IMR-90 (cell line): ENCODE measurements at regions not wholly inside any gene's neighbourhood (a gene's known extent, or its start where the extent isn't known, plus 50 kb on each side); places are given as distances from the start of the nearest gene placed in this dataset.
"Not testable (repeated sequence)": the region's sequence is repeated elsewhere in the genome, so short reads cannot be mapped to it uniquely, and the experiment has no call there.

Experiments used
- ATAC-seq: fragments of 200-7000 bp; cut with Tn5 transposase; 2 replicates; pipeline ENCODE4 v1.9.1; 2020; ENCODE audit warnings: low read depth, mild to moderate bottlenecking, moderate library complexity
- BruUV-seq: library from RNA; stranded (reverse); fragments of 400-500 nt; replicated peaks from 2 replicates; lab custom pipeline; 2021; lab: Mats Ljungman, UMichigan
- CTCF ChIA-PET: fragments of 300-600 bp; formaldehyde crosslinking; extraction: SDS; loops from one replicate; lab custom pipeline; 2021; ENCODE audit warnings: antibody characterized with exemption; lab: Yijun Ruan, JAX
- POLR2A ChIA-PET: fragments of 300-600 bp; sonication (Branson Sonifier 250); formaldehyde crosslinking; loops from one replicate; lab custom pipeline; 2022; ENCODE audit warnings: antibody characterized with exemption; ENCODE audit not compliant: unreplicated experiment; lab: Charles Lee
- DNase-seq: peaks from one replicate; pipeline ENCODE4 v3.0.0; 2013
- H2AFZ ChIP-seq: replicated peaks from 2 replicates; pipeline ENCODE3; 2013; ENCODE audit warnings: low read length, mild to moderate bottlenecking; ENCODE audit not compliant: poor library complexity
- H2AK5ac ChIP-seq: 2 replicates; pipeline ENCODE4 v1.6.1; 2013; ENCODE audit warnings: low read depth, low read length, inconsistent platforms
- H2AK9ac ChIP-seq: replicated peaks from 2 replicates; pipeline ENCODE3; 2013; ENCODE audit warnings: mild to moderate bottlenecking, low read depth, low read length, moderate library complexity; ENCODE audit not compliant: poor library complexity
- H2BK120ac ChIP-seq: 2 replicates; pipeline ENCODE4 v1.6.1; 2013; ENCODE audit warnings: low read depth, low read length, inconsistent platforms
- H2BK15ac ChIP-seq: 3 replicates; pipeline ENCODE4 v1.6.1; 2013; ENCODE audit warnings: low read depth, low read length, inconsistent platforms
- H2BK20ac ChIP-seq: 2 replicates; pipeline ENCODE4 v1.6.1; 2013; ENCODE audit warnings: low read depth, mild to moderate bottlenecking, inconsistent platforms, low read length, moderate library complexity
- H2BK5ac ChIP-seq: 2 replicates; pipeline ENCODE4 v1.6.1; 2013; ENCODE audit warnings: mild to moderate bottlenecking, low read depth, low read length, inconsistent platforms; ENCODE audit not compliant: poor library complexity, severe bottlenecking
- H3K14ac ChIP-seq: replicated peaks from 2 replicates; pipeline ENCODE4 v1.6.1; 2013; ENCODE audit warnings: low read depth, low read length, inconsistent platforms
- H3K18ac ChIP-seq: 2 replicates; pipeline ENCODE4 v1.6.1; 2013; ENCODE audit warnings: low read depth, low read length, control low read depth
- H3K23ac ChIP-seq: 2 replicates; pipeline ENCODE4 v1.6.1; 2013; ENCODE audit warnings: low read depth, low read length, inconsistent platforms
- H3K27ac ChIP-seq: 2 replicates; pipeline ENCODE4 v1.5.1; 2013; ENCODE audit warnings: mild to moderate bottlenecking, control low read depth, low read length; ENCODE audit not compliant: insufficient read depth
- H3K27me3 ChIP-seq: 2 replicates; pipeline ENCODE4 v1.6.1; 2013; ENCODE audit warnings: low read length; ENCODE audit not compliant: control insufficient read depth, insufficient read depth
- H3K36me3 ChIP-seq: 2 replicates; pipeline ENCODE4 v1.6.1; 2013; ENCODE audit warnings: low read length, mixed read lengths; ENCODE audit not compliant: control insufficient read depth, insufficient read depth
- H3K4ac ChIP-seq: 2 replicates; pipeline ENCODE4 v1.6.1; 2013; ENCODE audit warnings: low read depth, low read length, inconsistent platforms
- H3K4me1 ChIP-seq: 2 replicates; pipeline ENCODE4 v1.6.1; 2013; ENCODE audit warnings: low read length, mixed read lengths; ENCODE audit not compliant: control insufficient read depth, insufficient read depth
- H3K4me2 ChIP-seq: 2 replicates; pipeline ENCODE4 v1.6.1; 2013; ENCODE audit warnings: low read depth, mild to moderate bottlenecking, control low read depth, low read length, moderate library complexity
- H3K4me3 ChIP-seq: 2 replicates; pipeline ENCODE4 v1.5.1; 2013; ENCODE audit warnings: low read depth, mild to moderate bottlenecking, control low read depth, low read length, moderate library complexity; ENCODE audit not compliant: insufficient read depth
- H3K56ac ChIP-seq: 2 replicates; pipeline ENCODE4 v1.6.1; 2013; ENCODE audit warnings: low read length, inconsistent platforms; ENCODE audit not compliant: insufficient read depth; ENCODE audit errors: extremely low read depth
- H3K79me1 ChIP-seq, 2 experiments: 2 replicates each; pipeline ENCODE4 v1.6.1; 2013; ENCODE audit warnings: low read length in 2 of 2, inconsistent platforms in 1 of 2, low read depth in 1 of 2
- H3K9ac ChIP-seq: 2 replicates; pipeline ENCODE4 v1.6.1; 2013; ENCODE audit warnings: low read depth, low read length, control low read depth
- H3K9me1 ChIP-seq: 2 replicates; pipeline ENCODE4 v1.6.1; 2013; ENCODE audit warnings: low read length, inconsistent platforms; ENCODE audit not compliant: insufficient read depth
- H3K9me3 ChIP-seq: 2 replicates; pipeline ENCODE4 v1.6.1; 2013; ENCODE audit warnings: low read length; ENCODE audit not compliant: control insufficient read depth, insufficient read depth
- H4K20me1 ChIP-seq: 2 replicates; pipeline ENCODE4 v1.6.1; 2013; ENCODE audit warnings: low read length, inconsistent platforms; ENCODE audit not compliant: insufficient read depth
- H4K5ac ChIP-seq: 2 replicates; pipeline ENCODE4 v1.6.1; 2013; ENCODE audit warnings: mild to moderate bottlenecking, low read depth, low read length, control low read depth
- H4K8ac ChIP-seq, 2 experiments: 2 replicates each; pipeline ENCODE4 v1.6.1; 2013; ENCODE audit warnings: low read depth in 2 of 2, low read length in 2 of 2, control low read depth in 1 of 2, inconsistent platforms in 1 of 2
- H4K91ac ChIP-seq: 2 replicates; pipeline ENCODE4 v1.6.1; 2013; ENCODE audit warnings: low read depth, low read length, inconsistent platforms; ENCODE audit not compliant: insufficient read depth
- whole genome bisulfite sequencing, 2 experiments: methylation state at CpG; one replicate each; pipeline versions ENCODE4 v1.1.5 to v1.1.7; 2013; ENCODE audit warnings: missing lambda C conversion rate in 2 of 2; ENCODE audit not compliant: insufficient read length in 1 of 2; ENCODE audit errors: extremely low coverage in 2 of 2; 5-methylcytosine and 5-hydroxymethylcytosine counted together
- dilution Hi-C: fragments of 300-500 bp; cut with HindIII; formaldehyde crosslinking; loops from one replicate; pipeline ENCODE4 v1.14.3; 2018; ENCODE audit warnings: low sequenced_read_pairs; ENCODE audit not compliant: unreplicated experiment
- in situ Hi-C: fragments of 300-500 bp; cut with MboI; formaldehyde crosslinking; loops from 3 replicates; pipeline ENCODE4 v1.14.3; 2019; ENCODE audit warnings: low sequenced_read_pairs, inconsistent platforms, mixed read lengths
- intact Hi-C: fragments of 100-400 bp; cut with micrococcal nuclease; formaldehyde crosslinking; loops from 2 replicates; pipeline ENCODE4 v1.10.0; 2022

DNA sequence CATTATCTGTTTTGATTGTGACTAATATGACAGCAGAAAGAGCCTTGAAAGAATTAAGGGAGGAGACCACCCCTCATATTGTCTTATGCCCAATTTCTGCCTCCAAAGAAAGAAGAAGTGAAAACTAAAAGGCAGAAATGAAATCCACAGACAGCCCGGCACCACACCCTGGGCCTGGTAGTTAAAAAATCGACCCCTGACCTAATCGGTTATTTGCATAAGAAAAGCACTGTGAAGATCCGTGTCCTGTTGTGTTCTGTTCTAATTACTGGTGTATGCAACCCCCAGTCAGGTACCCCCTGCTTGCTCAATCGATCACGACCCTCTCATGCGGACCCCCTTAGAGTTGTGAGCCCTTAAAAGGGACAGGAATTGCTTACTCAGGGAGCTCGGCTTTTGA is 97.9 kb downstream of the CDRT15L2 start:
- POLR2A ChIA-PET, dilution Hi-C loops, H3K4me3 ChIP-seq: not testable (repeated sequence)

GRCh38 chr17:20678424-20678823 is 98.9 kb downstream of the CDRT15L2 start:
- H2BK120ac ChIP-seq, dilution Hi-C loops, H2AK9ac ChIP-seq, H3K4me1 ChIP-seq, in situ Hi-C loops, H4K20me1 ChIP-seq, H3K4me3 ChIP-seq, H3K56ac ChIP-seq, intact Hi-C loops, H3K18ac ChIP-seq, H3K4me2 ChIP-seq, BruUV-seq, DNase-seq, H2BK5ac ChIP-seq, H3K79me1 ChIP-seq, H3K9me3 ChIP-seq, H3K27ac ChIP-seq, CTCF ChIA-PET, POLR2A ChIA-PET, H3K9ac ChIP-seq, H3K23ac ChIP-seq, H4K8ac ChIP-seq, H3K4ac ChIP-seq, H3K9me1 ChIP-seq, H3K14ac ChIP-seq, H2BK20ac ChIP-seq, H2BK15ac ChIP-seq, H2AK5ac ChIP-seq, H3K36me3 ChIP-seq, H4K91ac ChIP-seq, ATAC-seq, H2AFZ ChIP-seq, H3K27me3 ChIP-seq, H4K5ac ChIP-seq: not testable (repeated sequence)
- 0% methylated on average over 1 of the region's 5 CpGs; no CpG with 5 or more reads in 1 of the 2 experiments for WGBS, 2 experiments

More for the DNA sequence above, 97.9 kb downstream of the CDRT15L2 start:
- in situ Hi-C loops, intact Hi-C loops, H3K4ac ChIP-seq, H3K27me3 ChIP-seq, H3K4me1 ChIP-seq, H3K4me2 ChIP-seq, H3K79me1 ChIP-seq, H2AK9ac ChIP-seq, H3K36me3 ChIP-seq, H4K5ac ChIP-seq, H2BK120ac ChIP-seq, H3K27ac ChIP-seq, H3K23ac ChIP-seq, H3K9me1 ChIP-seq, H2BK20ac ChIP-seq, H2AFZ ChIP-seq, H2AK5ac ChIP-seq, H2BK15ac ChIP-seq, H3K9ac ChIP-seq, CTCF ChIA-PET, DNase-seq, H4K91ac ChIP-seq, ATAC-seq, H2BK5ac ChIP-seq, H4K8ac ChIP-seq, H3K14ac ChIP-seq, H4K20me1 ChIP-seq, H3K18ac ChIP-seq, H3K9me3 ChIP-seq, BruUV-seq, H3K56ac ChIP-seq: not testable (repeated sequence)
- WGBS, 2 experiments = 83% methylated on average over 1 of the region's 8 CpGs; no CpG with 5 or more reads in 1 of the 2 experiments
